ENCODE measurements at regions not wholly inside any gene's neighbourhood (a gene's known extent, or its start where the extent isn't known, plus 50 kb on each side); places are given as distances from the start of the nearest gene placed in this dataset.

DNA sequence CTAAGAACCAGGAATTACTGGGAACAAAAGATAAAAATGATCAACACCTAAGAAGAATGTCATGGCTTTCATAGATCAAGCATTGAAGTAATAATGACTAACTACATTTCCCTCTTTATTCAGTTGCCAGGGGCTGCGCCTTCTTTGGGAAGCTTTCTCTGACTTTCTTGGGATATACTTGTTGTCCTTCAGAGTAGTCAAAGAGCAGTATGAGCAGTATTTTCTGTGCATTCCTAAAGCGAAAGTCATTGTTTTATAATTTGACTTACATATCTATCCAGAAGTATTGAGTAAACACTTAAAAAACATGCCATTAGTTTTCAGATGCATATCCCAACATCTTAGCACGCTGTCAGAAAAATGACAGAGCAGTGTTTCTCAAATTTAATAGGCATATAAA is 2412.4 kb downstream of the PCDH9 start:
- ATAC-seq (no peak), DNase-seq (ENCODE audit: low spot score) (no peak)
- Mint-ChIP-seq H3K27me3 (no peaks in the 10 kb centered on the region), H3K36me3 (no peaks in the 10 kb centered on the region), H3K9me3 (peaks cover 3% of the 10 kb centered on the region), H3K4me1 (ENCODE audit: low read depth in 2 of 2) (no peaks in the 10 kb centered on the region), H3K4me3 (no peak overlapping the region), H3K27ac (no peak overlapping the region)

DNA sequence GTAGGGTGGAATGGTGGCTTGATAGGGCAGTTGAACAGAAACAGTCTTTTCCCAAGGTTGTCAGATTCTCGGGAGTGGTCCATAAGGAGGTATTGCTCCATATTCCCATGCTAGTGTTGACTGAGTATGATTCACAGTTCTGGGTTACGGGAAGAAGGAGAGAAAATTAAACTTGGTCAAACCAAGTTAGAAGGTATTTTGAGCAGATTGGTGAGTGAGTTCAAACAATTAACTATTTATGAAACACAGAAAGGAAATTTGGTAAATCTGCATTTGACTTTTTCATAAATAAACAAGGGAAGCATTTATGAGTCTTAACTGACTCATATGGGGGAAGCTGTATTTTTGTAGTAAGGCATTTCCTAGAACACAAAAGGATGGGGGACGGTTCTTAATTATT is 2419.4 kb downstream of the PCDH9 start:
- Mint-ChIP-seq H3K27ac (no peak overlapping the region), H3K36me3 (no peaks in the 10 kb centered on the region), H3K9me3 (peaks cover 19% of the 10 kb centered on the region), H3K4me3 (no peak overlapping the region), H3K27me3 (no peaks in the 10 kb centered on the region), H3K4me1 (ENCODE audit: low read depth in 2 of 2) (no peaks in the 10 kb centered on the region)
- ATAC-seq (no peak), DNase-seq (ENCODE audit: low spot score) (no peak)

DNA sequence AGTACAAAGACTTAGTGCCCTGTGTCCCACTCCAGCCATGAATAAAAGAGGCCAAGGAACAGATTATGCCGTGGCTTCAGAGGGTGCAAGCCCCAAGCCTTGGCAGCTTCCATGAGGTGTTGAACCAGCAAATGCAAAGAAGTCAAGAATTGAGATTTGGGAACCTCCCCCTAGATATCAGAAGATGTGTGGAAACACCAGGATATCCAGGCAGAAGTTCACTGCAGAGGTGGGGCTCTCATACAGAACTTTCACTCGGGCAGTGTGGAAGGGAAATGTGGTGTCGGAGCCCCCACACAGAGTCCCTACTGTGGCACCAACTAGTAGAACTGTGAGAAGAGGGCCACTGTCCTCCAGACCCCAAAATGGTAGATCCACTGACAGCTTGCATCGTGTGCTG is 2421.4 kb downstream of the PCDH9 start:
- H3K36me3 Mint-ChIP-seq = no peaks in the 10 kb centered on the region
- H3K27ac Mint-ChIP-seq = no peak overlapping the region
- no peaks in the 10 kb centered on the region for H3K27me3 Mint-ChIP-seq
- ATAC-seq (no peak), DNase-seq (ENCODE audit: low spot score) (no peak)
- H3K9me3 Mint-ChIP-seq = peaks cover 20% of the 10 kb centered on the region
- H3K4me1 Mint-ChIP-seq (ENCODE audit: low read depth in 2 of 2) = no peaks in the 10 kb centered on the region
- no peak overlapping the region for H3K4me3 Mint-ChIP-seq

DNA sequence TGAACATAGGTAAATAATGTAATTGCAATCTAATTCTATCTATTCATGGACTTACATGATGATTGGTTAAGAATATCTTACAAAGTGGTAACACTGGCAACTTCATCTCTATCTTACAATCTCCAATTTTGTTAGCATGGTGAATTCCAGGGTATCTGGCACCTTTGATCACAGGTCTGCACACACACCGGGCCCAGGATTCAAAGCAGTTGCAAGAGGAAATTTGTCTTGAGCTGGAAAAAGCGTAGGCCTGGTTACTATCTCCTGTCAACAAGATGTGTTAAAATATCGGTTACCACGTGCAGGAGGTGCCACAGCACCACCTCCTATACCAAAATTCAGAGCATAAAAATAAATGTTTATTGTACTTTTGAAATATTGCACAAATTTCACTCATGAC is 2428.4 kb downstream of the PCDH9 start:
- Mint-ChIP-seq H3K27me3 (no peaks in the 10 kb centered on the region), H3K4me1 (ENCODE audit: low read depth in 2 of 2) (no peaks in the 10 kb centered on the region), H3K9me3 (peaks cover 7% of the 10 kb centered on the region), H3K36me3 (no peaks in the 10 kb centered on the region), H3K4me3 (no peak overlapping the region), H3K27ac (no peak overlapping the region)
- DNase-seq (ENCODE audit: low spot score) (no peak), ATAC-seq (no peak)

DNA sequence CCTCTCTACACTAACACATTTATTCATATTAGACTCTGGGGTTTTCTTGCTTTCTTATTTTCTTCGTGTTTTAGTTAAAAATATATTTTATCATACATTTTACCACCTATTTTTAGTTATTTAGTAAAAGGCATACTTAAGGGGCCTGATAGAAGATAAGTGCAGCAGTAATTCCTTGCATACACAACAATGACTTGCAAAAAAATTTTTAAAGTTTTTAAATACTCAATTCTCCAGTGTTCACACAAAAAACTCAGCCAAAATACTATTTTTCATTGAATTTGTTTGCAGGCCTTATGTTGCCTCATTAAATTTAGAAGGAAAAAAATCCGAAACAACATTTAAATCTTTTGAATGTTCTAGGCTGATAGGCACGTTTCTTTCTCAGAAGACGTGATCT is 2431.7 kb downstream of the PCDH9 start:
- no peak overlapping the region for H3K4me3 Mint-ChIP-seq
- H3K27me3 Mint-ChIP-seq = no peaks in the 10 kb centered on the region
- DNase-seq (ENCODE audit: low spot score) = no peak
- no peak for ATAC-seq
- no peak overlapping the region for H3K27ac Mint-ChIP-seq
- H3K9me3 Mint-ChIP-seq = peaks cover 8% of the 10 kb centered on the region
- no peaks in the 10 kb centered on the region for H3K4me1 Mint-ChIP-seq (ENCODE audit: low read depth in 2 of 2)
- H3K36me3 Mint-ChIP-seq = peaks cover 5% of the 10 kb centered on the region

DNA sequence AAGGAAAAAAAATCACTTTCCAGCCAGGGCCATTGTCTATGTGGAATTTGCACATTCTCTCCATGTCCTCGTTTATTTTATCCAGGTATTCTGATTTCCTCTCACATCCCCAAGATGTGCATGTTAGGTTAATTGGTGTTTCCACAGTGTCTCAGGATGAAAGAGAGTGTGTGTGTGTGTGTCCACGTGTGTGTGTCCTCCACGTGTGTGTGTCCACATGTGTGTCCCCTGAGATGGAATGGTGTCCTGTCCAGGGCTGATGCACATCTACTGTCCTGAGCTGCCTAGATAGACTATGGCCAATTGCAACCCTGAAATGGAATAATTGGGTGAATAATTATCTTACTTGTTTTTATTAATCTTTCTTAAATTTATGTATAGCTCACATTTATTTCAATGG is 2436.5 kb downstream of the PCDH9 start:
- Mint-ChIP-seq H3K36me3 (peaks cover 5% of the 10 kb centered on the region), H3K4me1 (ENCODE audit: low read depth in 2 of 2) (no peaks in the 10 kb centered on the region), H3K27me3 (no peaks in the 10 kb centered on the region), H3K9me3 (peaks cover 23% of the 10 kb centered on the region), H3K27ac (no peak overlapping the region), H3K4me3 (no peak overlapping the region)
- ATAC-seq (no peak), DNase-seq (ENCODE audit: low spot score) (no peak)

DNA sequence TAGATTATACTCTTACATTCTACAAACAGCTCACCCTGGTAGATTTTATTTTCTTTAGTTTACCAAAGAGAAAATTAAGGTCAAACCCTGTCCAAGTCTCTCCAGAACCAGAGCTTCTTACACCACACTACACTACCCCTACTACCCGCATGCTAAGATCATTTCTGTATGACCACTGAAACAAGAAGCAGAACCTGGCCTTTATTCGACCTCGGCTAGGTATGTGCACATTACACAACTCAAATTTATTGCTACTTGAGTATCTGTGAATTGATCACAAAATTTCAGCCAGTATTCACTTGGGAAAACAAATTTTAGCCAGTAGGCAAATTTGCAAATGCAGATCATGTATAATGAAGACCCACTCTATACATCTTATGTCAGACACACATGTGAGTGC is 2437.0 kb downstream of the PCDH9 start:
- H3K9me3 Mint-ChIP-seq = peaks cover 23% of the 10 kb centered on the region
- no peaks in the 10 kb centered on the region for H3K4me1 Mint-ChIP-seq (ENCODE audit: low read depth in 2 of 2)
- H3K27ac Mint-ChIP-seq = no peak overlapping the region
- ATAC-seq = no peak
- no peaks in the 10 kb centered on the region for H3K27me3 Mint-ChIP-seq
- no peak overlapping the region for H3K4me3 Mint-ChIP-seq
- DNase-seq (ENCODE audit: low spot score) = no peak
- H3K36me3 Mint-ChIP-seq = peaks cover 5% of the 10 kb centered on the region

DNA sequence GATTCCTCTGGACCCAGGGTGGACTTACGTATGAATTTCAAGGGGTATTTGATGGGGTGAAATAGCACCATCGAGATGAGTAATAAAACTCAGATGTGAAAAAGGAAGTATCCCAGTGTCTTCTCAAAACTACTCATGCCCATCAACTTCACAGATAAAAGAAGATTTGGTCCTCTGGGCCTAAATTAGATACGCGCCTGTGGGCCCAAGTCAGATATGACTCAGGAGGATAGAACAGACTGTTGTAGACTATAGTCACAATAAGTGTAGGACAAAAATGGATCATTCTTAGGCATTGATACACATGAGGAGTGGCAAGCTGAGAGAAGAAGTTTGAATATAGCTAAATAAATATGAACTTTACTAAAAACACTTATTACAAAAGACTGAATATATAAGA is 2438.8 kb downstream of the PCDH9 start:
- H3K27me3 Mint-ChIP-seq = no peaks in the 10 kb centered on the region
- DNase-seq (ENCODE audit: low spot score) (no peak), ATAC-seq (no peak)
- no peak overlapping the region for H3K27ac Mint-ChIP-seq
- H3K4me3 Mint-ChIP-seq = no peak overlapping the region
- H3K4me1 Mint-ChIP-seq (ENCODE audit: low read depth in 2 of 2) = no peaks in the 10 kb centered on the region
- peaks cover 5% of the 10 kb centered on the region for H3K36me3 Mint-ChIP-seq
- H3K9me3 Mint-ChIP-seq = peaks cover 28% of the 10 kb centered on the region

DNA sequence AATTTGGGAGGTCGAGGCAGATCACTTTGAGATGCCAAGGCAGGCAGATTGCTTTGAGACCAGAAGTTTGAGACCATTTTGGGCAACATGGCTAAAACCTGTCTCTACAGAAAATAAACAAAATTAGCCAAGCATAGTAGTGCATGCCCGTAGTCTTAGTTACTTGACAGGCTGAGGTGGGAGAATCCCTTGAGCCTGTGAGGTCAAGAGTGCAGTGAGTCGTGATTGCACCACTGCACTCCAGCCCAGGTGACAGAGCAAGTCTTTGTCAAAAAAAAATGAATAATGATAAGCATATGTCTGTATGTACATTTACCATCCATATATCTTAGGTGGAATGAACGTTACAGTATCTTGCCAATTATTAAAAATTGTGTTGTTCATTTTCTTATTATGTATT is 2447.7 kb downstream of the PCDH9 start:
- H3K36me3 Mint-ChIP-seq = no peaks in the 10 kb centered on the region
- no peaks in the 10 kb centered on the region for H3K4me1 Mint-ChIP-seq (ENCODE audit: low read depth in 2 of 2)
- no peak overlapping the region for H3K27ac Mint-ChIP-seq
- DNase-seq (ENCODE audit: low spot score) (no peak), ATAC-seq (no peak)
- peaks cover 17% of the 10 kb centered on the region for H3K9me3 Mint-ChIP-seq
- no peaks in the 10 kb centered on the region for H3K27me3 Mint-ChIP-seq
- H3K4me3 Mint-ChIP-seq = no peak overlapping the region

DNA sequence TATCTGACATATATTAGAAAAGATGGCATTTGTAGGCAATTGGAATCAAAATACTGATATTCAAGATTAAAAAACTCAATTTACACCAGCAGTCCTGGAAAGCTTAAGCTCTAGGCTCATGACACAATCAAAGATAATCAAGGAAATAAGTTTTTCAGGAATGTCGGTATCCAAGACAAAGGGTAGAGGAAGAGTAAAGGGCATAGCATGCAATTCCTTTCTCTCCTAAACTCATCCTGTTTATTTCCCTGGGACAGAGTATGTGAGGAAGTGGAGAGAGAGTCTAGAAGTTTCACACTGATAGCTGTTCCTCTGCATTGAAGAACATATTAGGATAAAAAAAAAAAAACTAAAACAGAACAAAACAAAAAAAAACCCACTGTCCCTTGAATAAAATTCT is 2452.1 kb downstream of the PCDH9 start:
- H3K27ac Mint-ChIP-seq = no peak overlapping the region
- H3K36me3 Mint-ChIP-seq = no peaks in the 10 kb centered on the region
- DNase-seq (ENCODE audit: low spot score) (no peak), ATAC-seq (no peak)
- no peak overlapping the region for H3K4me3 Mint-ChIP-seq
- H3K4me1 Mint-ChIP-seq (ENCODE audit: low read depth in 2 of 2) = no peaks in the 10 kb centered on the region
- H3K9me3 Mint-ChIP-seq = peaks cover 12% of the 10 kb centered on the region
- no peaks in the 10 kb centered on the region for H3K27me3 Mint-ChIP-seq

DNA sequence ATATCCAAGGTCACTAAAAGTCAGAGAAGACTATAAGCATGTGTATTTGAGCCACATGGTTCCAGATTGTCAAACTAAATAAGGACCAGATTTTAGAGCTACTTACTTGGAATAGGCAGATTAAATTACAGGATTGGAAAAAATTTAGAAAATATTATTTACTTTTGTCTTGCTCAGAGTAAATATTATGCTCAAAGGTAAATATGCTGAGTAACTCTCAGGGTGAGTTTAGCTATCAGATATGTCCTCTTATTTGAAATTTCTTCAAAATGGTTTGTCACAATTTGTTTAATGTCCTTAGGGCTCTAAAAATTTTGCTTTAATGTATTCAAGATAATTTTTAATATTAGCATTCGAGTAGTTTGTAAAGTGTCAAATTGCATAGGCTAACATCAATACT is 2455.2 kb downstream of the PCDH9 start:
- Mint-ChIP-seq H3K27me3 (no peaks in the 10 kb centered on the region), H3K27ac (no peak overlapping the region), H3K9me3 (peaks cover 22% of the 10 kb centered on the region), H3K36me3 (no peaks in the 10 kb centered on the region), H3K4me3 (no peak overlapping the region), H3K4me1 (ENCODE audit: low read depth in 2 of 2) (no peaks in the 10 kb centered on the region)
- DNase-seq (ENCODE audit: low spot score) = no peak
- no peak for ATAC-seq

DNA sequence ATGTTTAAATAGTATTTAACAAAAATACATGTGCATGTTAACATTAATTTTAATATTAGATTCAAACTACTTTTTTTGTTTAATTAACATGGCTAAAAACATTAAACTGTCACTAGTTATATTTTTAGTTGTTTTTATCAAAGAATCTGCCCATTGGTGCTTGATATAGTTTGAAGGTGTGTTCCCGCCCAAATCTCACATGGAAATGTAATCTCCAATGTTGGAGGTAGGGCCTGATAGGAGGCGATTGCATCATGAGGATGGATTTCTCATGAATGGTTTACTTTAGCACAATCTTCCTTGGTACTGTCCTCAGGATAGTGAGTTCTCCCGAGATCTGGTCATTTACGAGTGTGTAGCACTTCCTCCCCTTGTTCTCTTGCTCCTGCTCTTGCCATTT is 2459.4 kb downstream of the PCDH9 start:
- H3K36me3 Mint-ChIP-seq = no peaks in the 10 kb centered on the region
- H3K27ac Mint-ChIP-seq = no peak overlapping the region
- no peaks in the 10 kb centered on the region for H3K4me1 Mint-ChIP-seq (ENCODE audit: low read depth in 2 of 2)
- H3K27me3 Mint-ChIP-seq = no peaks in the 10 kb centered on the region
- DNase-seq (ENCODE audit: low spot score) (no peak), ATAC-seq (no peak)
- peaks cover 27% of the 10 kb centered on the region for H3K9me3 Mint-ChIP-seq
- no peak overlapping the region for H3K4me3 Mint-ChIP-seq

DNA sequence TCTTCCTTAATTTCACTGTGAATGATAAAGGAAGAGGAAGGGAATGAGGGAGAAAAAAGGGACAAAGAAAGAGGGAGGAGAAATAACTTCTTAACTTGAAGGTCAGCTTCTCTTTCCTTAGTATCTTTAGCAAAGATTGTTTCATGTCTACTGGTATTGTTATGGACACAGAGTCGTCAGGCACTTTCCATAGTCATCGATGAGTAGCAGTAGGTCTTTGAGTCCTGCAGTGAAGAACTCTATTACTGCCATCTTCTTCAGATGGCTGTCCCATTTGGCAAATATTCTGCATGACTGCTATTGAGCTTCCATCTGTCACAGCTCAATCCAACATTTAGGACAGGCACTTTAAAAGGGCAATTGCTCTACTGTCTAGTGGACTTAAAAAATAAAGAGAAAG is 2463.1 kb downstream of the PCDH9 start:
- Mint-ChIP-seq H3K4me3 (no peak overlapping the region), H3K36me3 (no peaks in the 10 kb centered on the region), H3K27me3 (no peaks in the 10 kb centered on the region), H3K27ac (no peak overlapping the region), H3K9me3 (peaks cover 23% of the 10 kb centered on the region), H3K4me1 (ENCODE audit: low read depth in 2 of 2) (no peaks in the 10 kb centered on the region)
- no peak for ATAC-seq
- DNase-seq (ENCODE audit: low spot score) = no peak

DNA sequence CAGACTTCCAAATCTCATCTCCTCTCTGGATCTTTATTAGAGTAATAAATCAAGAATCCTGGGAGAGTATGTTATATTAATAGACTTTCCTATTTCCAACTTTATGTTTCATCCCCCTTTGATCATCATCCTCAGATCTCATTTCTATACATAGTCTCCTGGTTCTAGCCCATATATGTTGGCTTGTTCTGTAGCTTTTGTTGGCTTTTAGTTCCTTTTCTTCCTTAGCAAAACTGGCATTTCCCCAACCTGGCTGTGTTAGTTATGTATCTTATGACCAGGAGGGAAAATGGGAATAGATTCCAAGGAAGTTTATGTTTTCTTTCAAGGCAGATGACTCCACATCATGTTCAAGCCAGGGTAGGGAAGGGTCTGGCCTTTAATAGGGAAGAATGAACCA is 2464.5 kb downstream of the PCDH9 start:
- no peaks in the 10 kb centered on the region for H3K36me3 Mint-ChIP-seq

DNA sequence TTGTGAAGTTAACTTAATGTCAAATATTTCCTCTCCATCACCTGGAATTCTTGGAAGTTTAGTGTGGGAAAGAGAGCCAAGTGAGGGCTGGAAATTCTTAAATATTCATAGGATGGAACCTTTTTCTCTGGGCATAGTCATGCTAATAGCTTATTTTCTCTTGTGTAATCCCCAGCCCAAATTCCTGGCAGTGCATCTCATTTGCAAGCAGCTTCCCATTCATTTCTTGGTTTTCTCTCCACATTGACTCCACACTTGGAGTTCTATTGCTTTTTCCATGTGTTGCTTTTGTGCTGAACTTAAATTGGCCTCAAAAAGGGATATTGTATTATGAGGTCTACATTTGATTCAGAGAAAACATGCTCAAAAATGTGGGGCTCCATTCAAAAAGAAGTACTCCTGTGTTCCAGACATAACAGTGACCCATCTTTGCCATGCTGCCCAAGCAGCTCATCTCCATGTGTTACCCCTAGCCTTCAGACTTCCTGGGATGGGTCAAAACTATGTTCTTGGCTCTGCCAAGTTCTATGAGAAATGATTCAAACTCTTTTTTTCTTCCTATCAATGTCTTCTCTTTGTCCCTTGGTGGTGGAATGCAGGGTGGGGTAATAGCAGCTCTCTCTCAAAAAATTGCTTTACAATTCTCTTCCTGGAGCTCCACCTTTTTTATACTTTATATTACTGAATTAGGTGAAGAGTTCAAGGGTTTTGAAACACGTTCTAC is 2471.5 kb downstream of the PCDH9 start:
- no peak overlapping the region for H3K27ac Mint-ChIP-seq
- peaks cover 32% of the 10 kb centered on the region for H3K9me3 Mint-ChIP-seq
- H3K4me1 Mint-ChIP-seq (ENCODE audit: low read depth in 2 of 2) = no peaks in the 10 kb centered on the region
- ATAC-seq (no peak), DNase-seq (ENCODE audit: low spot score) (no peak)
- no peaks in the 10 kb centered on the region for H3K36me3 Mint-ChIP-seq
- H3K4me3 Mint-ChIP-seq = no peak overlapping the region
- H3K27me3 Mint-ChIP-seq = no peaks in the 10 kb centered on the region

More for the DNA sequence above, 2464.5 kb downstream of the PCDH9 start:
- Mint-ChIP-seq H3K27ac (no peak overlapping the region), H3K4me3 (no peak overlapping the region), H3K9me3 (peaks cover 16% of the 10 kb centered on the region), H3K4me1 (ENCODE audit: low read depth in 2 of 2) (no peaks in the 10 kb centered on the region), H3K27me3 (no peaks in the 10 kb centered on the region)
- DNase-seq (ENCODE audit: low spot score) (no peak), ATAC-seq (no peak)

All from natural killer cell treated with Interleukin-12 subunit alpha and Interleukin-12 subunit beta and Interleukin-15 and Interleukin-18, amount 100 ng/mL, for 72 hours (primary cell).